PC-3 (cell line): ENCODE measurements at regions not wholly inside any gene's neighbourhood (a gene's known extent, or its start where the extent isn't known, plus 50 kb on each side); places are given as distances from the start of the nearest gene placed in this dataset.

ENCODE experiments used
- EZH2 ChIP-seq: fragments of 300-600 bp; sonication (generic); IDR thresholded peaks from one replicate; pipeline ENCODE4 v1.6.1; 2017; ENCODE audit warnings: antibody characterized with exemption, mild to moderate bottlenecking, low read length; ENCODE audit not compliant: unreplicated experiment
- TF ChIP-seq, protein P1 (sequence below): fragments of 300-600 bp; sonication (generic); conservative IDR thresholded peaks from 2 replicates; pipeline ENCODE4 v1.5.1; 2017; ENCODE audit warnings: antibody characterized with exemption, low read depth, mild to moderate bottlenecking, low read length

DNA sequence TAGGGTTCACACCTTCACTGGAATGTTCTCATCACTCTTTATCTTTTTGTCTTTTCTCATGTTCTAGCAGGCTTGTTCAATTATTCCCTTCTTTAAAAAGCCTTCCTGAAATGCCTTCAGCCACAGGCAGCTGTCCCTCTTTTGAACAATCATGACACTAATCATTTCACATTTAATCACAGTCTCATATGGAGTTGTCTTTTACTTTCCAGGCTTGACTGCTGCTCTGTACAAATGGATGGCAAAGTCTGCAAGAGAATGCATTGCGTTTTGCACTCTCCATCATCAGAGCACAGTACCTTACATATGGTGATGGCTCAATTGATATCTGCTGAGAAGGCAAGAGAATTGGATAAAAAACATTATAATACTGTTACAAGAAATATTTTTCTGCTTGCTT, 529.8 kb downstream of the DIPK2A start:
- TF ChIP-seq, protein P1, sequence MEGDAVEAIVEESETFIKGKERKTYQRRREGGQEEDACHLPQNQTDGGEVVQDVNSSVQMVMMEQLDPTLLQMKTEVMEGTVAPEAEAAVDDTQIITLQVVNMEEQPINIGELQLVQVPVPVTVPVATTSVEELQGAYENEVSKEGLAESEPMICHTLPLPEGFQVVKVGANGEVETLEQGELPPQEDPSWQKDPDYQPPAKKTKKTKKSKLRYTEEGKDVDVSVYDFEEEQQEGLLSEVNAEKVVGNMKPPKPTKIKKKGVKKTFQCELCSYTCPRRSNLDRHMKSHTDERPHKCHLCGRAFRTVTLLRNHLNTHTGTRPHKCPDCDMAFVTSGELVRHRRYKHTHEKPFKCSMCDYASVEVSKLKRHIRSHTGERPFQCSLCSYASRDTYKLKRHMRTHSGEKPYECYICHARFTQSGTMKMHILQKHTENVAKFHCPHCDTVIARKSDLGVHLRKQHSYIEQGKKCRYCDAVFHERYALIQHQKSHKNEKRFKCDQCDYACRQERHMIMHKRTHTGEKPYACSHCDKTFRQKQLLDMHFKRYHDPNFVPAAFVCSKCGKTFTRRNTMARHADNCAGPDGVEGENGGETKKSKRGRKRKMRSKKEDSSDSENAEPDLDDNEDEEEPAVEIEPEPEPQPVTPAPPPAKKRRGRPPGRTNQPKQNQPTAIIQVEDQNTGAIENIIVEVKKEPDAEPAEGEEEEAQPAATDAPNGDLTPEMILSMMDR, result no peak
- no peak for TF ChIP-seq EZH2
